NCI-H2227 treated with DMSO at 0.1 percent for 48 hours (cell line): ENCODE measurements at regions not wholly inside any gene's neighbourhood (a gene's known extent, or its start where the extent isn't known, plus 50 kb on each side); places are given as distances from the start of the nearest gene placed in this dataset.
"Not testable (repeated sequence)": the region's sequence is repeated elsewhere in the genome, so short reads cannot be mapped to it uniquely, and the experiment has no call there.

Experiments
- DNase-seq: peaks from one replicate; lab custom pipeline; 2025; lab: John Stamatoyannopoulos, UW

DNA sequence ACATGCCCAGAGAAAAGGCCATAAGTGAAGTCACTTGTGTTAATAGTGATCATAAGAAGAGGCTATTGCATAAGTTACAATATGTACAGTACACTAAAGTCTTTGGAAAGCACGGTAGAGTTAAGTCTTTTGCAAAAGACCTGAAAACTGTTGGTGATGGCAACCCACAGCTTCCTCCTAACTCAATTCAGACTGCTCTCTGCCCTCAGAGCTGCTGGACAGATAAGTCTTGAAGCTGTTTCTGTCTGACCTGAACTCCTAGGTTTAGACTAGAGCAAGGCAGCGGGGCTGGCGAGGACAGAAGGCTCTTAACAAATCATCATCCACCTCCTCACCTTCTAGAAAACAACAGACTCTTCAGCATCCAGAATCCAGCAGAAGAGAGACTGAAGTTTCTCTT, 125.4 kb downstream of the CD24 start:
- no peak for DNase-seq

- no peak for DNase-seq
These were observed 127.4 kb downstream of the CD24 start for GRCh38 chr6:106847116-106847515.

DNA sequence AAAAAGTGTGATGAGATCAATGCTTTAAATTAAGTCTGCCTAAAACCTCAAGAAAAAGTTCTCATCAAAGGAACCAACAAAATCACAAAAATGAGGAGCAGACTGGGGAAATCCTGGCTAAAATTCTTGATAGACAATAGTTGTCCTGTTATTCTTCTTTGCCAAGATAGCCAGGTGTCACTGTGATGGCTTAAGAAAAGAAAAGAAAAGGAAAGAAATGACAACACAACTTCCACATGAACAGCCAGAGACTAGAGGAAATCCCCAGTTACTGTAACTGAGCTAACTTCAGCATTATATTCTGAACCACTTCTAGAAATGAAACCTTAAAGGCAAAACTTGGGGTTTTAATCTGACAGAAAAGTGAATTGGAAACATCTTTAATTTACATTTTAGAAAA, 129.6 kb downstream of the CD24 start:
- DNase-seq, result no peak

- no peak for DNase-seq
These were observed 141.6 kb downstream of the CD24 start for GRCh38 chr6:106832766-106833510.

GRCh38 chr6:106830930-106831329, 143.6 kb downstream of the CD24 start:
- DNase-seq, result no peak

DNA sequence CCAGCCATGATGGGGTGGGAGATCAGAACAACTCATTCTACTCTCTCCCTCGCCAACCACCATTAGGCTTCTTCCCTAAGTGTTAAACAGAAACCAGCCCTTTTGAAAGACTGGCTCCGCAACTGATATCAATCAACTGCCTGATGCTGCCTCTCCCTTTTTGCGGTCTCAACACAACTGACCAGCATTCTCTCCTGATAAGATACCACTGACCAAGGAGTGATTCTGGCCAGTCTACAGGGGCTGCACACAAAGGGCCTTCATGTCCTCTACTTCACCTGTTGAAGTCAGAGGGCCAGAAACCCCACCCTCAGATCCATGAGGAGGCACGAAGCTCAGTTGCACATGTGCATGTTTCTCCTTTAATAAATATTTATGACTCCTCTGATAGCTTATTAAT, 145.1 kb downstream of the CD24 start:
- no peak for DNase-seq

- no peak for DNase-seq
These were observed 147.4 kb downstream of the CD24 start for GRCh38 chr6:106827081-106827480.

DNA sequence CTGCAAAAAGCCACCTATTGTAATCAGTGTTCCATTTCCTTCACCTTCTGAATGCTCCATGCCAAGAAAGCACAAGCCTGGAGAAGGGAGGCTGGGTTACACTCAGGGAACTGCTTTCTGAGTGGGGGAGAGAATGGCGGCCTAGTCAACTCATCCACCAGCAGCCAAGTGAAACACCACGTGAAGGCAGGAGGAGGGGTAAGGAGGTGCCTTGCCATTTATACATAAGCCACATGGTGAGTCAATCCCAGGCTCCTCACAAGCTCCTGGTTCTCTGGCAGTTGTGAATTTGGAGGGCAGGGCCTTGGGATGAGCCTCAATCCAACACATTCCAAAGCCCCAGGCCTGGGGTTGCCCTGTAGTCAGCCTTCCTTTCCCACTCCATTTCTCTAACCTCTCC, 149.4 kb downstream of the CD24 start:
- no peak for DNase-seq

- DNase-seq, result no peak
These were observed 150.7 kb downstream of the CD24 start for GRCh38 chr6:106823732-106824351.

GRCh38 chr6:106823058-106823457, 151.5 kb downstream of the CD24 start:
- no peak for DNase-seq

GRCh38 chr6:106820412-106820852, 154.1 kb downstream of the CD24 start:
- DNase-seq, result no peak

- DNase-seq, result no peak
These were observed 163.3 kb downstream of the CD24 start for GRCh38 chr6:106811088-106811686.

GRCh38 chr6:106808758-106809157, 165.8 kb downstream of the CD24 start:
- DNase-seq, result no peak

DNA sequence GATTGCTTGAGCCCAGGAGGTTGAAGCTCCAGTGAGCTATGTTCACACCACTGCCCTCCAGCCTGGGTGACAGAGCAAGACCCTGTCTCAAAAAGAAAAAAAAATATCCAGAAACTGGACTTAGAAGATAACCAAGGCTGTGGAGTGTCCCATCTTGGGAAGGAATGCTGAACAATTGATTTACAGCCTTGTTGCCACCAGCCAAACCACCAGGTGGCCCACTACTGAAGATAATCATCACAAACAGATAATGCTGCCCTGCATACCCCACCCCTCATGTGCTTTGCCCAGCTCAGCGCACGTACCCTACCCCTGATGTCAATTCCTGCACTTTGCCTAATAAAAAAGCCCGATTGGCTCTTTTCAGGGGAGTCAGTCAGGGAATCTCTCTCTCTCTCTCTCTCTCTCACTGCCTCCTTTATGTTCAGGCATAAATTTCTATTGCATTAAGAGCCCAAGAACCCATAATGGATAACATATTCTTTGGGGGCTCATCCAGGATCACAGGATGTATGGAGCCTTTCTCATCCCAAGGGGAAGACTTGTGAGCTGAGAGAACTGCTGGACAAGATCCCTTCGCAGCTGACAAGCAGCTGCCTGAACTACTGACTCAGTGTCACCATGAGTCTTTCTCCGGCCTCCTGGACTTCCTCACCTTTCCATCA, 166.4 kb downstream of the CD24 start:
- no peak for DNase-seq

DNA sequence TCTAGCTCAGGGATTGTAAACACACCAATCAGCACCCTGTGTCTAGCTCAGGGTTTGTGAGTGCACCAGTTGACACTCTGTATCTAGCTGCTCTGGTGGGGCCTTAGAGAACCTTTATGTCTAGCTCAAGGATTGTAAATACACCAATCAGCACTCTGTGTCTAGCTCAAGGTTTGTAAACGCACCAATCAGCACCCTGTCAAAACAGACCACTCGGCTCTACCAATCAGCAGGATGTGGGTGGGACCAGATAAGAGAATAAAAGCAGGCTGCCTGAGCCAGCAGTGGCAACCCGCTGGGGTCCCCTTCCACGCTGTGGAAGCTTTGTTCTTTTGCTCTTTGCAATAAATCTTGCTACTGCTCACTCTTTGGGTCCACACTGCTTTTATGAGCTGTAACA, 168.3 kb downstream of the CD24 start:
- DNase-seq, result not testable (repeated sequence)

DNA sequence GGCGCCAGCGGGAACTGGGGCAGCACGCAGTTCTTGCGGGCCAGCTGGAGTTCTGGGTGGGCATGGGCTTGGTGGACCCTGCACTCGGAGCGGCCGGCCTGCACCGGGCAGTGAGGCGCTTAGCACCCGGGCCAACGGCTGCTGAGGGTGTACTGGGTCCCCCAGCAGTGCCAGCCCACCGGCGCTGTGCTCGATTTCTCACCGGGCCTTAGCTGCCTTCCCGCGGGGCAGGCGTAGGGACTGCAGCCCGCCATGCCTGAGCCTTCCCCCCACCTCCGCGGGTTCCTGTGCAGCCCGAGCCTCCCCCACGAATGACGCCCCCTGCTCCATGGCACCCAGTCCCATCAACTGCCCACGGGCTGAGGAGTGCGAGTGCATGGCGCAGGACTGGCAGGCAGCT, 168.8 kb downstream of the CD24 start:
- DNase-seq, result no peak

- DNase-seq, result no peak
These were observed 169.9 kb downstream of the CD24 start for GRCh38 chr6:106804346-106805335.

DNA sequence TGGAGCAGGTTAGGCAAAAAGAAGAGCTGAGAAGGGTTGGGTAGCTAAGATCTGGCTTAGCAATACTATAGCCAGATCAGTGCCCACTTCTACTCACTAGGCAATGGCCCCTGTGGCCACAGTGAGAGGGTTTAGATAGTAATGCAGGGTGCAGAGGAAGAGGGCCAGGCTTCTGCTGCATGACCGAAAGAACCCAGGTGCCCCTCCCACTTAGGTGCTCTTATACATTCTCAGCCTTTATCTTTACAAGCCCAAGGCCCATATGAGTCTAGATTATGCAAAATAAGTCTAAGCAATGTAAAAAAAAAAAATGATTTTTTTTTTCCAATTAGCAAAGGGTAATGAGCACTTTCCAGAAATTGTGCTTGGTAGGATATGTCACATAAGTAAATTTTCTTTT, 171.3 kb downstream of the CD24 start:
- no peak for DNase-seq

DNA sequence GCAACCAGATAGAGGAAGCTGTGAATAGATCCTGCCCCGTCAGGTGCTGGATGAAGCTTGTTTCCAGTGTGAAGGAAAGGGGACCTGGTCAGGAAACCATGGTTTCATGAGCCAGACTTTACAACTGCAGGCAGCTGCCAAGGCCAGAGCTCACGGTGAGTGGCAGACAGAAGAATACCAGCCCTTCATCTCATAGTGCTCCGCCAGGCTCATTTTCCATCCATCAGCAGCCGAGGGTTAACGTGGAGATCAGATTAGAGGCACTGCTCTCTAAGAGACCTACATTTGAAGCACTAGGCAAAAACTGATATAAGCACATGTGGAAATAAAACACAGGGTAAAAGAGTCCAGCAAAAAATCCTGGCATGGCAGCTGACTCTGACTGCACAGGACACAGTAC, 172.4 kb downstream of the CD24 start:
- DNase-seq, result no peak

GRCh38 chr6:106801256-106801655, 171.9 kb downstream of the QRSL1 start:
- no peak for DNase-seq

DNA sequence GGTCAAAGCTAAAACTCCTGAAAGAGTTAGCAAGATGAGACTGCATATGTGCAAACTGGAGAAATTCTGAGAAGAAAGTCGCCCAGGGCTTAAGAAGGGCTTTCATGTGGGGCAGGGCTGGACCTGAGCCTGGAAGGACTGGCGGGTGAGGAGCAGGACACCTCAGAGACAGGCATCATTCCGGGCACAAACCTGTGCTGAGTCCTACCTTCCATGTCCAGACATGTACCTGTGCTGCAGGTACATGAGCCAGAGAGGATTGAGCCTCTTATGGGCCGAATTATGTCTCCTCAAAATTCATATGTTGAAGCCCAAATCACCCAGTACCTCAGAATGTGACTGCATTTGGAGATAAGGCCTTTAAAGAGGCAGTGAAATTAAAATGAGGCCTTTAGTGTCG, 171.0 kb downstream of the QRSL1 start:
- DNase-seq, result no peak
